C4-2B (cell line): ENCODE measurements at regions not wholly inside any gene's neighbourhood (a gene's known extent, or its start where the extent isn't known, plus 50 kb on each side); places are given as distances from the start of the nearest gene placed in this dataset.

ENCODE experiments used
- CTCF ChIP-seq: fragments of 450-650 bp; conservative IDR thresholded peaks from 2 replicates; pipeline ENCODE4 v1.5.1; 2017; ENCODE audit warnings: mild to moderate bottlenecking
- ZFX ChIP-seq: fragments of 450-650 bp; IDR thresholded peaks from 2 replicates; pipeline ENCODE4 v1.6.1; 2017

GRCh38 chr4:123308667-123309066 lies 87.9 kb upstream of the SPRY1 start:
- TF ChIP-seq CTCF: no peak
- no peak for TF ChIP-seq ZFX
